ENCODE measurements at regions not wholly inside any gene's neighbourhood (a gene's known extent, or its start where the extent isn't known, plus 50 kb on each side); places are given as distances from the start of the nearest gene placed in this dataset.

- no peak overlapping the region for H3K9ac ChIP-seq (replicated peaks; ENCODE audit: extremely low read depth, insufficient read depth, low read length)
- ChIA-PET POLR2A (no interaction called here), CTCF (no interaction called here)
- peaks cover 0 to 3% of the 10 kb centered on the region in 2 experiments for H3K36me3 ChIP-seq (ENCODE audit: control insufficient read depth in 2 of 2, extremely low read depth in 1 of 2, insufficient read depth in 2 of 2, low read length in 2 of 2)
- H3K4me1 ChIP-seq (ENCODE audit: control insufficient read depth, extremely low read depth, insufficient read depth, low read length): peaks cover 9% of the 10 kb centered on the region
- DNase-seq (ENCODE audit: low read depth, low spot score) (no peak), FAIRE-seq (no peak)
- H2AFZ ChIP-seq (ENCODE audit: low read depth, low read length): no peak overlapping the region
- no peaks in the 10 kb centered on the region for H3K27me3 ChIP-seq (ENCODE audit: control insufficient read depth in 2 of 2, insufficient read depth in 2 of 2, low read length in 2 of 2)
- TF ChIP-seq EZH2 (IDR thresholded peaks at IDR 0.05; ENCODE audit: borderline replicate concordance, low read depth, low read length, severe bottlenecking) (no peak), JUN (IDR thresholded peaks at IDR 0.05; ENCODE audit: borderline replicate concordance, insufficient read depth, insufficient read length, low read depth) (no peak), POLR2A (IDR thresholded peaks at IDR 0.05; ENCODE audit: low read depth, low read length) (no peak), POLR2AphosphoS5 (IDR thresholded peaks at IDR 0.05; ENCODE audit: insufficient read depth, low read depth, low read length) (no peak), MAX (IDR thresholded peaks at IDR 0.05; ENCODE audit: insufficient read depth, insufficient read length) (no peak)
- TF ChIP-seq, protein P1, sequence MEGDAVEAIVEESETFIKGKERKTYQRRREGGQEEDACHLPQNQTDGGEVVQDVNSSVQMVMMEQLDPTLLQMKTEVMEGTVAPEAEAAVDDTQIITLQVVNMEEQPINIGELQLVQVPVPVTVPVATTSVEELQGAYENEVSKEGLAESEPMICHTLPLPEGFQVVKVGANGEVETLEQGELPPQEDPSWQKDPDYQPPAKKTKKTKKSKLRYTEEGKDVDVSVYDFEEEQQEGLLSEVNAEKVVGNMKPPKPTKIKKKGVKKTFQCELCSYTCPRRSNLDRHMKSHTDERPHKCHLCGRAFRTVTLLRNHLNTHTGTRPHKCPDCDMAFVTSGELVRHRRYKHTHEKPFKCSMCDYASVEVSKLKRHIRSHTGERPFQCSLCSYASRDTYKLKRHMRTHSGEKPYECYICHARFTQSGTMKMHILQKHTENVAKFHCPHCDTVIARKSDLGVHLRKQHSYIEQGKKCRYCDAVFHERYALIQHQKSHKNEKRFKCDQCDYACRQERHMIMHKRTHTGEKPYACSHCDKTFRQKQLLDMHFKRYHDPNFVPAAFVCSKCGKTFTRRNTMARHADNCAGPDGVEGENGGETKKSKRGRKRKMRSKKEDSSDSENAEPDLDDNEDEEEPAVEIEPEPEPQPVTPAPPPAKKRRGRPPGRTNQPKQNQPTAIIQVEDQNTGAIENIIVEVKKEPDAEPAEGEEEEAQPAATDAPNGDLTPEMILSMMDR (IDR thresholded peaks at IDR 0.05; ENCODE audit: extremely low read depth in 1 of 2, insufficient read depth in 1 of 2, low read depth in 1 of 2, low read length in 2 of 2): no peak
- H3K4me2 ChIP-seq (ENCODE audit: insufficient read depth, low read length): no peak overlapping the region
- intact Hi-C loops (cut with micrococcal nuclease): no loop called here
- dilution Hi-C loops (cut with MboI; ENCODE audit: extremely low pct_ligation_motif_present, low sequenced_read_pairs): no loop called here
- BruUV-seq (replicated peaks): no TSS peak
- H3K9me1 ChIP-seq (replicated peaks; ENCODE audit: control insufficient read depth, extremely low read depth, insufficient read depth, low read length): no peaks in the 10 kb centered on the region
- no peak overlapping the region for H3K4me3 ChIP-seq (replicated peaks in 1 of 3; ENCODE audit: insufficient read depth in 1 of 3, low read depth in 1 of 3, low read length in 3 of 3)
- peaks cover 9% of the 10 kb centered on the region for H4K20me1 ChIP-seq (replicated peaks; ENCODE audit: control insufficient read depth, extremely low read depth, insufficient read depth, low read length)
- H3K9me3 ChIP-seq (replicated peaks; ENCODE audit: control insufficient read depth, insufficient read depth, low read length): no peaks in the 10 kb centered on the region
- peaks cover 66% of the 10 kb centered on the region for H3K79me2 ChIP-seq (ENCODE audit: control insufficient read depth, insufficient read depth, low read length)
- H3K27ac ChIP-seq (ENCODE audit: insufficient read depth, low read depth, low read length): no peak overlapping the region
These were observed 411.2 kb downstream of the SHQ1 start for GRCh38 chr3:72436863-72437592.

All from endothelial cell of umbilical vein (primary cell).